ENCODE measurements at regions not wholly inside any gene's neighbourhood (a gene's known extent, or its start where the extent isn't known, plus 50 kb on each side); places are given as distances from the start of the nearest gene placed in this dataset.

- Histone ChIP-seq H3K4me1 (replicated peaks in 1 of 2) (peaks cover 27 to 51% of the 10 kb centered on the region in 2 donors), H3K27ac (no peak overlapping the region), H3K4me3 (no peak overlapping the region)
- ATAC-seq (replicated peaks in 6 of 8): no peak
- WGBS, 10 experiments: 5 to 100% (median 60%) methylated on average over 1 to 6 of the region's 6 CpGs; no CpG with 5 or more reads in 1 of the 10 experiments
- in situ Hi-C loops (cut with MboI; ENCODE audit: low pct_unique_long_range_greater_than_20kb in 2 of 9, low sequenced_read_pairs in 9 of 9, unreplicated experiment in 9 of 9): loop anchor here in 2 of 9 experiments (25.0 kb wide), 1 partner anchor 1570 kb away; the partner anchor contains the start of gene POU3F3 (in 2 of the 2)
These were observed 530.7 kb downstream of the TMEM182 start for GRCh38 chr2:103292573-103292972.

- Histone ChIP-seq H3K4me1 (replicated peaks in 1 of 2) (peaks cover 27 to 51% of the 10 kb centered on the region in 2 donors), H3K4me3 (peak overlapping the region in 3 of 5 donors; percentile 6 to 16 (median 9)), H3K27ac (peak overlapping the region; percentile 23 to 31)
- ATAC-seq (replicated peaks in 6 of 8): peak in 3 of 8 experiments; percentile 15 to 22 (median 21)
- whole genome bisulfite sequencing, 10 experiments: 0 to 70% (median 17%) methylated on average over 2 to 14 of the region's 16 CpGs
- in situ Hi-C loops (cut with MboI; ENCODE audit: low pct_unique_long_range_greater_than_20kb in 2 of 9, low sequenced_read_pairs in 9 of 9, unreplicated experiment in 9 of 9): loop anchor here in 2 of 9 experiments (25.0 kb wide), 1 partner anchor 1569 kb away; the partner anchor contains the start of gene POU3F3 (in 2 of the 2)
These were observed 531.4 kb downstream of the TMEM182 start for GRCh38 chr2:103293067-103293741.

- 0 to 33% (median 17%) methylated on average over 1 to 3 of the region's 3 CpGs; no CpG with 5 or more reads in 1 of the 10 experiments for WGBS, 10 experiments
- peak in 3 of 8 experiments; percentile 12 to 15 (median 14) for ATAC-seq (replicated peaks in 6 of 8)
- Histone ChIP-seq H3K27ac (peak overlapping the region; percentile 23 to 31), H3K4me1 (replicated peaks in 1 of 2) (peaks cover 27 to 51% of the 10 kb centered on the region in 2 donors), H3K4me3 (peak overlapping the region in 3 of 5 donors; percentile 6 to 16 (median 9))
- in situ Hi-C loops (cut with MboI; ENCODE audit: low pct_unique_long_range_greater_than_20kb in 2 of 9, low sequenced_read_pairs in 9 of 9, unreplicated experiment in 9 of 9): loop anchor here in 2 of 9 experiments (25.0 kb wide), 1 partner anchor 1569 kb away; the partner anchor contains the start of gene POU3F3 (in 2 of the 2)
These were observed 531.9 kb downstream of the TMEM182 start for GRCh38 chr2:103293742-103294077.

- ATAC-seq (replicated peaks in 6 of 8): no peak
- in situ Hi-C loops (cut with MboI; ENCODE audit: low pct_unique_long_range_greater_than_20kb in 2 of 9, low sequenced_read_pairs in 9 of 9, unreplicated experiment in 9 of 9): loop anchor here in 2 of 9 experiments (25.0 kb wide), 1 partner anchor 1568 kb away; the partner anchor contains the start of gene POU3F3 (in 2 of the 2)
These were observed 532.6 kb downstream of the TMEM182 start for GRCh38 chr2:103294420-103294819.

GRCh38 chr2:103295591-103295990, 533.8 kb downstream of the TMEM182 start:
- H3K27ac ChIP-seq: no peak overlapping the region
- H3K4me3 ChIP-seq: no peak overlapping the region
- H3K4me1 ChIP-seq (replicated peaks in 1 of 2): peaks cover 19 to 32% of the 10 kb centered on the region in 2 donors
- ATAC-seq (replicated peaks in 6 of 8): no peak
- in situ Hi-C loops (cut with MboI; ENCODE audit: low pct_unique_long_range_greater_than_20kb in 2 of 9, low sequenced_read_pairs in 9 of 9, unreplicated experiment in 9 of 9): loop anchor here in 2 of 9 experiments (25.0 kb wide), 1 partner anchor 1567 kb away; the partner anchor contains the start of gene POU3F3 (in 2 of the 2)
- 0 to 100% (median 78%) methylated on average over 1 to 2 of the region's 2 CpGs; no CpG with 5 or more reads in 1 of the 10 experiments for WGBS, 10 experiments

More at GRCh38 chr2:103294420-103294819, 532.6 kb downstream of the TMEM182 start:
- WGBS, 10 experiments: 13 to 93% (median 84%) methylated on average over 4 to 7 of the region's 7 CpGs
- Histone ChIP-seq H3K4me1 (replicated peaks in 1 of 2) (peaks cover 21 to 44% of the 10 kb centered on the region in 2 donors), H3K27ac (peak overlapping the region in 1 of 2 donors; percentile 31), H3K4me3 (no peak overlapping the region)

- no peak overlapping the region for H3K4me3 ChIP-seq
- WGBS, 10 experiments: 0 to 100% (median 80%) methylated on average over 1 to 2 of the region's 2 CpGs
- ATAC-seq (replicated peaks in 6 of 8): no peak
- in situ Hi-C loops (cut with MboI; ENCODE audit: low pct_unique_long_range_greater_than_20kb in 2 of 9, low sequenced_read_pairs in 9 of 9, unreplicated experiment in 9 of 9): no loop called here
- H3K27ac ChIP-seq: no peak overlapping the region
- H3K4me1 ChIP-seq (replicated peaks in 1 of 2): no peaks in the 10 kb centered on the region
These were observed 562.8 kb downstream of the TMEM182 start for GRCh38 chr2:103324671-103325070.

- in situ Hi-C loops (cut with MboI; ENCODE audit: low pct_unique_long_range_greater_than_20kb in 2 of 9, low sequenced_read_pairs in 9 of 9, unreplicated experiment in 9 of 9): no loop called here
- Histone ChIP-seq H3K4me3 (no peak overlapping the region), H3K27ac (no peak overlapping the region), H3K4me1 (replicated peaks in 1 of 2) (no peaks in the 10 kb centered on the region)
- ATAC-seq (replicated peaks in 6 of 8): no peak
- 7 to 100% (median 87%) methylated on average over 1 to 2 of the region's 2 CpGs for WGBS, 10 experiments
These were observed 565.6 kb downstream of the TMEM182 start for GRCh38 chr2:103327386-103327785.

GRCh38 chr2:103327966-103328365, 566.1 kb downstream of the TMEM182 start:
- WGBS, 10 experiments: 0 to 100% (median 73%) methylated on average over 1 to 2 of the region's 2 CpGs
- H3K27ac ChIP-seq: no peak overlapping the region
- no peak for ATAC-seq (replicated peaks in 6 of 8)
- H3K4me3 ChIP-seq: no peak overlapping the region
- in situ Hi-C loops (cut with MboI; ENCODE audit: low pct_unique_long_range_greater_than_20kb in 2 of 9, low sequenced_read_pairs in 9 of 9, unreplicated experiment in 9 of 9): no loop called here
- H3K4me1 ChIP-seq (replicated peaks in 1 of 2): no peaks in the 10 kb centered on the region

GRCh38 chr2:103335403-103335802, 573.6 kb downstream of the TMEM182 start:
- in situ Hi-C loops (cut with MboI; ENCODE audit: low pct_unique_long_range_greater_than_20kb in 2 of 9, low sequenced_read_pairs in 9 of 9, unreplicated experiment in 9 of 9): no loop called here
- no peak overlapping the region for H3K27ac ChIP-seq
- no peaks in the 10 kb centered on the region for H3K4me1 ChIP-seq (replicated peaks in 1 of 2)
- 0 to 100% (median 19%) methylated on average over 1 to 2 of the region's 2 CpGs; no CpG with 5 or more reads in 1 of the 10 experiments for WGBS, 10 experiments
- ATAC-seq (replicated peaks in 6 of 8): peak in 5 of 8 experiments; percentile 78 to 94 (median 88)
- no peak overlapping the region for H3K4me3 ChIP-seq

GRCh38 chr2:103338819-103339218, 577.0 kb downstream of the TMEM182 start:
- no peak overlapping the region for H3K4me3 ChIP-seq
- no peaks in the 10 kb centered on the region for H3K4me1 ChIP-seq (replicated peaks in 1 of 2)
- no peak for ATAC-seq (replicated peaks in 6 of 8)
- in situ Hi-C loops (cut with MboI; ENCODE audit: low pct_unique_long_range_greater_than_20kb in 2 of 9, low sequenced_read_pairs in 9 of 9, unreplicated experiment in 9 of 9): no loop called here
- no peak overlapping the region for H3K27ac ChIP-seq
- whole genome bisulfite sequencing, 10 experiments: 0 to 100% (median 33%) methylated on average over 1 of the region's 1 CpG; no CpG with 5 or more reads in 7 of the 10 experiments

- Histone ChIP-seq H3K4me1 (replicated peaks in 1 of 2) (no peaks in the 10 kb centered on the region), H3K27ac (no peak overlapping the region), H3K4me3 (no peak overlapping the region)
- WGBS, 10 experiments: 17 to 69% (median 48%) methylated on average over 1 to 4 of the region's 4 CpGs
- in situ Hi-C loops (cut with MboI; ENCODE audit: low pct_unique_long_range_greater_than_20kb in 2 of 9, low sequenced_read_pairs in 9 of 9, unreplicated experiment in 9 of 9): no loop called here
- peak in 5 of 8 experiments; percentile 28 to 70 (median 49) for ATAC-seq (replicated peaks in 6 of 8)
These were observed 584.9 kb downstream of the TMEM182 start for GRCh38 chr2:103346780-103347179.

- no peak for ATAC-seq (replicated peaks in 6 of 8)
- no peak overlapping the region for H3K27ac ChIP-seq
- H3K4me1 ChIP-seq (replicated peaks in 1 of 2): no peaks in the 10 kb centered on the region
- no peak overlapping the region for H3K4me3 ChIP-seq
- 0 to 100% (median 85%) methylated on average over 1 to 10 of the region's 10 CpGs for WGBS, 10 experiments
- in situ Hi-C loops (cut with MboI; ENCODE audit: low pct_unique_long_range_greater_than_20kb in 2 of 9, low sequenced_read_pairs in 9 of 9, unreplicated experiment in 9 of 9): no loop called here
These were observed 591.9 kb downstream of the TMEM182 start for GRCh38 chr2:103353774-103354173.

GRCh38 chr2:103355287-103355686, 593.5 kb downstream of the TMEM182 start:
- WGBS, 10 experiments: 83 to 100% (median 100%) methylated on average over 1 of the region's 1 CpG; no CpG with 5 or more reads in 5 of the 10 experiments
- H3K4me3 ChIP-seq: no peak overlapping the region
- no peak overlapping the region for H3K27ac ChIP-seq
- H3K4me1 ChIP-seq (replicated peaks in 1 of 2): no peaks in the 10 kb centered on the region
- no peak for ATAC-seq (replicated peaks in 6 of 8)
- in situ Hi-C loops (cut with MboI; ENCODE audit: low pct_unique_long_range_greater_than_20kb in 2 of 9, low sequenced_read_pairs in 9 of 9, unreplicated experiment in 9 of 9): no loop called here
